NOMO-1 treated with DMSO at 0.1 percent for 48 hours (cell line): ENCODE measurements at regions not wholly inside any gene's neighbourhood (a gene's known extent, or its start where the extent isn't known, plus 50 kb on each side); places are given as distances from the start of the nearest gene placed in this dataset.

Source experiments
- DNase-seq: peaks from one replicate; lab custom pipeline; 2025; ENCODE audit not compliant: unreplicated experiment; lab: John Stamatoyannopoulos, UW

- no peak for DNase-seq
Observed at GRCh38 chr13:67318860-67319259, 88.7 kb upstream of the PCDH9 start.

- DNase-seq: no peak
Observed at GRCh38 chr13:67318398-67318797, 88.3 kb upstream of the PCDH9 start.

GRCh38 chr13:67314405-67314804 is 84.3 kb upstream of the PCDH9 start:
- DNase-seq: no peak

- no peak for DNase-seq
Observed at GRCh38 chr13:67308004-67308772, 78.1 kb upstream of the PCDH9 start.

DNA sequence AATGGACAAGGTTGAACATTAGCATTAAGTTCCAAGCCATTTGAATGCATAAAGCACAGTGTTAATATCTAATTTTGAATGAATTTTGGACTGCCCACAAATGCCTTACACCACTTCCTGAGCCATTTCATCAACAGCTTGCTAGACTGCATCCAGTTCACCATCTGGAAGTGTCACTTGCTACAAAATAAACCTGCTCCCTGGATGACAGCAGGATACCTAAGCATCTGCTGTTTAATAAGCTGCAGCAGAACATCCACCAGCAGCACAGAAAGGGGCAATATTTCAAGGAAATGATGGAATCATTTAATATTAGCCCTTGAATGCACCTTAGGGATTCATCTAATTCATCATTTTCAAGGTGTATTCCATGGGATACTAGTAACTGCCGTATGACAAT is 76.6 kb upstream of the PCDH9 start:
- no peak for DNase-seq

- DNase-seq: no peak
Observed at GRCh38 chr13:67303661-67304333, 73.7 kb upstream of the PCDH9 start.

DNA sequence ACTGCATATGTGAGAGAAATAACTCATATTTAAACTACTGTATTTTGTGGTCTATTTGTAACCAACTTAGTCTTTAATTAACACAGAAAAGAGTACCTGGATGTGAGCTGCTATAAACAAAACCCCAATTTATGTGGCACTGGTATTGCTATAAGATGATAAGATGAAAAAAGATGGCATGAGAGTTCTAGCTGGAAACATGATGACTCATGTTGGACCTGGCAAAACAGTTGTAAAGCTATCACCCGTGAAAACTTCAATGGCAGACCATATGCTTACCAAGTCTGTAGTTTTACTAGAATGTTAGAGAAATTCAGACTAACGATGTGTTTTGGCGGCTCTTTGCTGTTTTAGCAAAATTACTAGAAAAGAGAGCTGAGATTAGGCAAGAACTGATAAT is 69.6 kb upstream of the PCDH9 start:
- no peak for DNase-seq

DNA sequence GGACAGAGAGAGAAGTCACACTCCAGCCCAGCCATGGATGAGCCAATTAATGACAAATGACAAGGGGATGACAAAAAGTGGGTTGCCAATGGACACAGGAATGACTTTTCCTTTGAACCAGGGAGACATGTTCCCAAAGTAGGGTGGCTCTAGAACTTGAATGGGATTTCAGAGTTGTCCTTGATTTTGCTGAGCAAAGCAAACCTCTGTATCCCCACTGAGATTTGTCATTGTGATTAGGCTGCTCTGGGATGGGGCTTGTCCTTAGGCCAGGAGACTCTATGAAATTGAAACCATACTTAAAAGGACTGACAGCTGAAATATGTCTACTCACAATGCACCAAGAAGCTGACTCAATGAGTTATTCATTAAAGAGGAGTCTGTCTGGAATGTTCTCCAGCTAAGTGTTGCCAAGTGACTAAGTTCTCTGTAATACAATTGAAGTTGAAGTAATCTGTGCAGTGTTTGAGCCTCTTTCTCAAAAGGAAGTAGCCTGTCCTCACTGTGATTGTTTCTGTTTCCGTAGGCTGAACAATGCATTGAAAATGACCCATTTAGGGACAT is 69.0 kb upstream of the PCDH9 start:
- no peak for DNase-seq

- no peak for DNase-seq
Observed at GRCh38 chr13:67298297-67298696, 68.2 kb upstream of the PCDH9 start.

DNA sequence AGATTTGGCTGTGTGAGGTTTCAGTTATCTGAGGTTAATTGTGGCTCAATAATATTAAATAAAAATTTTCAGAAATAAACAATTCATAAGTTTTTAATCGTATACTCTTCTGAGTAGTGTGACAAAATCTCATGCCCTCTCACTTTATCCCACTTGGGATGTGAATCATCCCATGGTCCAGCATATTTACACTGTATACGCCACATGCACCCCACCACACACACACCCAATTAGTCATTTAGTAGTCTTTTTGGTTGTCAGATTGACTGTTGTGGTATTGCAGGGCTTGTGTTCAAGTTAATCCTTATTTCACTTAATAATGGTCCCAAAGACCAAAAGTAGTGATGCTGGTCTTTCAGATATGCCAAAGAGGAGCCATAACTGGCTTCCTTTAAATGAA is 66.4 kb upstream of the PCDH9 start:
- no peak for DNase-seq

GRCh38 chr13:67292886-67293285 is 62.8 kb upstream of the PCDH9 start:
- no peak for DNase-seq

DNA sequence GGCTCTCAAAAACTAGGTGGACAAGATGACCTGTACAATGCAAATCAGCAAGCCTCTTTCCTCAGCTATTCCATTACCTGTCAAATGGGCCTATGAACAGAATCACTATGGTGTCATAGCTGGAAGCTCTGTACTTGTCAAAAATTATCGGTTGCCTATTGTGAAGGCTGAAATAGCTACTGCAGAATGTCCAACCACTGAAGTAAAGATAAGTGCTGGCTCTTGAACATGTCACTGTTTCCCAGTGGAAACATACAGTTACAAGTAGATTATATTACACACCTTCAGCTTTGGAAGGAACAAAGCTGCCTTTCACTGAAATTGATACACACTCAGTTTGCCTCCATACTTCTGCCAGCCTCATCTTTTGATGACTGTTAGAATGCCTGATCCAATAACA is 55.5 kb upstream of the PCDH9 start:
- no peak for DNase-seq

- no peak for DNase-seq
Observed at GRCh38 chr13:67283637-67284036, 53.5 kb upstream of the PCDH9 start.

DNA sequence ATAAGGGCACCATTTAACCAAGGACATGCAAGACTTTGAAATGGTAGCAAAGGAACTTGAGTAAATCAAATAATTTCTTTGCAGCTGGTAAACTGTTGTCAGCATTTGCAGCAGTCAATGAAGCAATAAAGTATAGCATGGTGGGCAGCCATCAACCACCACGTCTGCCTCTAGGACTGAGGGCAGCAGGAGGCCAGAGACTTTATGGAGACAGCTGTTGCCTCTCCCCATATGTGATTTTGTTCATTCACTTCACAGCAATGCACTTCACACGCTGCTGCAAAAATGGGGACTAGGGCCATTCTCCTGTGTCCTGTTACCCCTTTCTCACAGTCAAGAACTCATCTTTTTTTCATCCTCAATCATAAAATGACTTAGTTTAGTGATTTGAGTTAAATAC is 51.3 kb upstream of the PCDH9 start:
- DNase-seq: no peak
